HG02852 (cell line): ENCODE measurements at regions not wholly inside any gene's neighbourhood (a gene's known extent, or its start where the extent isn't known, plus 50 kb on each side); places are given as distances from the start of the nearest gene placed in this dataset.

Source experiments
- ATAC-seq: cut with Tn5 transposase; IDR thresholded peaks from one replicate; pipeline ENCODE4 v1.9.1; 2021; ENCODE audit warnings: mild to moderate bottlenecking, moderate library complexity; ENCODE audit not compliant: unreplicated experiment

- ATAC-seq, result no peak
Observed at GRCh38 chr12:127688906-127689428, 578.0 kb upstream of the TMEM132C start.

DNA sequence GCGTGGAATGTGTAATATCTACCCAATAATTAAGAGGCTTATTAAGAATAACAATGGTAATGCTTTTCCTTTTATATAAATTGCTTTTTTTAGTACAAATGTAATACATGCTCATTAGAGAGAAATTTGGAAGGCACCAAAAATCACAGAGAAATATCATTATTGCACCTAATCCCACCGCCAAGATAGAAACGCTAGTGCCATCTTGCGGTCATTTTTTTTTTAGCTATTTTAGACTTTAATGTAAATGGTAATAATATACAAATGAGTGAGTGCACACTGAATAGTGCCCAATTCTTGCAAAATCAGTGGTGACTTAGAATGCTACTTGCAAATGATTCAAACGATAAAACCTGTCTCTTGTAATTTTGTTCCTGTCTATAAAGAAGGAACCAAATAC lies 576.8 kb upstream of the TMEM132C start:
- ATAC-seq, result no peak

- no peak for ATAC-seq
Observed at GRCh38 chr12:127696963-127697362, 570.0 kb upstream of the TMEM132C start.

GRCh38 chr12:127703026-127703425 lies 563.9 kb upstream of the TMEM132C start:
- no peak for ATAC-seq

DNA sequence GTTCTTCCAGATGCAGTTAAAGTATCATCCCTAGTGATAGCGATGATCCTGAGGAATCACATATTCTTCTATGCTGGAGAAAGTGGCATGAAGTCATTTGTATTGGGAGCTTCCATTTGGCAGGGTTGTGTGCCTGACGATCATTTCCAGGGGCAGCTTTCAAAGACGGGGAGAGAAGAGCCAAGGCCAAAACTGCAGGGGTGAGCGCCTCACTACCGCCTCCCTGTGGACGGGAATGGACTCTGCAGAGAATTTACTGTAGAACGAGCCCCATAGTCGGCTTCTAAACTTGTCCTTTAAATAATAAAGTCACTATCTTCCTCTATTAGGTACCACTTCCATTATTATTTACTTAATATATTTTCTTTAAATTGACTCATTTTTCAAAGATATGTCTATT lies 555.9 kb upstream of the TMEM132C start:
- no peak for ATAC-seq

DNA sequence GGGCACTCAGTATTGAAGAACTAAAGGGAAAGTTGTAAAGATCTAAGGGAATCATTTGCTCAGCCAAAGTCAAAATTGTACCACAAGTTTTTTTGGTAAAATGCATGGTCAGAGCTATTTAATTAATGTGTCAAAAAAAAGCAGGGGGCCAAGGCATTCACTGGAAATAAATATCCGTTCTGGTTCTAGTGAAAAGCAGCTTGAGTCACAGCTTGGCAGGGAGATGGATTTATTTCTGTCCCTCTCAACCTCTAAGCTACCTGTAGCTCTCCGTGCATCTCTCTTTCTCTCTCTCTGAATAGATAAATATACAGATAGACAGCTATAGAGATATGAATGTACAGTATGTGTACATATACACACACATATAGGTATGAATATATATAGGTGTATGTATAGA lies 554.4 kb upstream of the TMEM132C start:
- ATAC-seq, result no peak

DNA sequence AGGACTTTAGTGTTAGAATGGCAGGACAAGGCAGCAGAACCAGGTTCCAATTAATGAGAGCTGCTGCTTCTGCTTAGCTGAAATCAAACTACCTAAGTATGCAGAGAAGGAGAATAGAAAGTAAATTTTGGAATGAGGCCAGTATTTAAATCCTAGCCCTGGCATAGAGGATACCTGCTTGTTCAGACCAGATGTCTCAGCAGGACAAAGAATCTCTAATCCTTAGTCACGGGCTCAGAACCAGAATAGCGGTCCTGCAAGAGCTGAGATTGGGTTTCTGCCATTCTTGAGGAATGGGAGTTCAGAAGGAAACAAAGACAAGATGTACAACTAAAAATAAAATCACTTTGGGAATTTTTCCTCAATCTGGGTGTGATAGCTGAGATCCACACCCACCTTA lies 550.8 kb upstream of the TMEM132C start:
- ATAC-seq, result no peak

GRCh38 chr12:127717278-127717677 lies 549.7 kb upstream of the TMEM132C start:
- no peak for ATAC-seq

DNA sequence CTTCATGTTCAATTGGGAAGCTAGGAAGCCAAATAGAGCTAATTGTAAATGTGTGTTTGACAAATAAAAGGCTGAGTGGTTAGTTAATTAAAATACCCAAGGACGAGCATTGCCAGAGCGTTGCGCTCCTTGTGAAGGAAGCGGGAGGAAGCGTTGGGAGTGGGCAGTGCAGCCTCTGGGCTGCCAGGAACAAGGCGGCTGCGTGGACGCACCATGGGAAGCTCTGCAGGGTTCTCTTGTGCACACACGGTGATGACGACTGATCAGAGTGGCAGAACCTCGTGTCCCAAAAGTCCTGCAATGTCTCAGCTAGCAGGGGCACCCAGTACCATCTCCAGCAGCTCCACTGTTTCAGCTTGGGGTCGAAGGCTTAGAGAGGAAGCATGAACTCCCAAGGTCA lies 546.6 kb upstream of the TMEM132C start:
- ATAC-seq, result no peak

DNA sequence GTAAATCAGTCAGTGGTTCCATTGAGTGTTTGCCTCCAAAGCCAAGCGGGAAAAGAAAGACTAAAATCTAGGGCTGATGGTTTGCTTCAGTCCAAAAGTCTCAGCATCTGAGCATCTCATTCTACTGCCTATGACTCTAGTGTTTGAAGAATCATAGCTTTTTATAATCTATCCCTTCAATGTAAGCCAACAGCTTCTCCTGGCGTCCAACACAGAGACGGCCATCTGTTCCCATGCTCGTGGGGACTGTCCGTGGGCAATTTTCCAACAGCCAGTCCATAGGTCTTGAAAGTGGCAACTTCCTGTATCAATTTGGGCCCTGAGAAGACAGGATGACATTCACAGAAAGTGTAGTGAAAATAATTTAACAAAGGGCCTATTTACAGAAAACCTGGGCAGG lies 544.4 kb upstream of the TMEM132C start:
- ATAC-seq, result no peak

- no peak for ATAC-seq
Observed at GRCh38 chr12:127723251-127723650, 543.7 kb upstream of the TMEM132C start.

GRCh38 chr12:127726671-127727315 lies 540.2 kb upstream of the TMEM132C start:
- ATAC-seq, result no peak

DNA sequence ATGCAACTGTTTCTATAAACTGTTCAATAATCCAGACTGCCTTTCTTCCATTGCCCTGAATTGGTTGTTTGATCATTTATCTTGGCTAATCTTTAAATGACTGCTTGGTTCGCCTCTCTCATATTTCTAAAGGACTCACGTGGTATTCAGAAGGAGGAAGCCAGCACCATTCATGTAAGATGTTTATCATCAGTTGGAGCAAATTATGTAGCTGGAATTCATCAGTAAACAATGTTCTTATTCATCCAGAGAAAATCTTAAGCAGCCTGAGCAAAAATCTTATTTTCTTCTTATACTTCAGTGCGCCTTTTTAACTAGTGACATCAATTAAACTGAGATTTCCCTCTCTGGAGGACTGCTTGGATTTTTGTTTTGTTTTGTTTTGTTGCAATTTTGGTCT lies 538.7 kb upstream of the TMEM132C start:
- no peak for ATAC-seq

DNA sequence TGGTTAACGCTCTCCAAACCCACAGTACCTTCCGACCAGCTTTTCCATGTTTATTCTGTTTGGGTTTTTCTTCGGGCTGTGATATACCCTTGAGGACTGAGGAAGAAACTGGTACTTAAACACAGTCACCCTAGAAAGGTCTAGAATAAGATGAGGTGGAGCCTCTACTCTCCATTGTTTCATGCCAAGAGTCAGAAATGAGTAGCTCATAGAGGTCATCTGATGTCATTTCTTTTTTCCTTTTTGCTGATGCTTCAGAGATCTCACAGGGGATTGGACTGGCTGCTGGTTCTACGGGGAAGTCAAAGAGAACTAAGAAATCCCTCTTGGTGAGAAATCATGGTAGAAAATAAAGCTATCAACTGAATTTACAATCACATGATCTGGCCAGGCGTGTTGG lies 538.2 kb upstream of the TMEM132C start:
- ATAC-seq, result no peak

DNA sequence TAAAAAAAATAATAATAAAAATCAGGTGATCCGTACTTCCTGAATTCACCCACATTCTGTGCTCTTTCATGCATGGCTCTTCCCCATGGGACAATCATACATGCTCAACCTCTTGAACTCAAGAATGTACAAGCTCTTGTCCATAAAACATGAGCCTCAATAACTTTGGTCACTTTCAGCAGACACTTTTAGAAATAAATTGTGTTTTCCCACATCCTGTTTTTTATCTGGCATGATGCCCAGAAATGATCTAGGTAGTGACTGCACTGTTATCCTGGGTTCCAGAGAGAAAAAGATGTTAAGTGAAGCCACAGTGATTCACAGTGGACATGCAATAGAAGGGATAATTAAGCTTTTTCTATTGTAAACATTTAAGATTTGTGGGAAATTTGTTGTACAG lies 537.6 kb upstream of the TMEM132C start:
- no peak for ATAC-seq

- no peak for ATAC-seq
Observed at GRCh38 chr12:127731657-127732056, 535.3 kb upstream of the TMEM132C start.

DNA sequence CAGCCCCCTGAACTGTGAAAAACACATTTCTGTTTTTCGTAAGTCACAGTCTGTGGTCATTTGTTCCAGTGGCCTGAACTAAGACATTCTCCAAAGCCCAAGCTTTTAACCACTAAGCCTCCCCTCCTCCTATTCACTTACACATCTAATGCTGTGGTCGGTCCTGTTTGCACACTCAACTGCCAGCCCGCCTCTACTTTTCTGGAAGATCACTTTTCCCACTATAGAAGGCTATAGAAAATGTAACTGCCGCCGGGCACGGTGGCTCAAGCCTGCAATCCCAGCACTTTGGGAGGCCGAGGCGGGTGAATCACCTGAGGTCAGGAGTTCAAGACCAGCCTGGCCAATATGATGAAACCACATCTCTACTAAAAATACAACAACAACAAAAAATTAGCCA lies 524.7 kb upstream of the TMEM132C start:
- ATAC-seq, result no peak

GRCh38 chr12:127745469-127746212 lies 521.3 kb upstream of the TMEM132C start:
- ATAC-seq, result no peak

GRCh38 chr12:127749416-127749815 lies 517.6 kb upstream of the TMEM132C start:
- no peak for ATAC-seq

DNA sequence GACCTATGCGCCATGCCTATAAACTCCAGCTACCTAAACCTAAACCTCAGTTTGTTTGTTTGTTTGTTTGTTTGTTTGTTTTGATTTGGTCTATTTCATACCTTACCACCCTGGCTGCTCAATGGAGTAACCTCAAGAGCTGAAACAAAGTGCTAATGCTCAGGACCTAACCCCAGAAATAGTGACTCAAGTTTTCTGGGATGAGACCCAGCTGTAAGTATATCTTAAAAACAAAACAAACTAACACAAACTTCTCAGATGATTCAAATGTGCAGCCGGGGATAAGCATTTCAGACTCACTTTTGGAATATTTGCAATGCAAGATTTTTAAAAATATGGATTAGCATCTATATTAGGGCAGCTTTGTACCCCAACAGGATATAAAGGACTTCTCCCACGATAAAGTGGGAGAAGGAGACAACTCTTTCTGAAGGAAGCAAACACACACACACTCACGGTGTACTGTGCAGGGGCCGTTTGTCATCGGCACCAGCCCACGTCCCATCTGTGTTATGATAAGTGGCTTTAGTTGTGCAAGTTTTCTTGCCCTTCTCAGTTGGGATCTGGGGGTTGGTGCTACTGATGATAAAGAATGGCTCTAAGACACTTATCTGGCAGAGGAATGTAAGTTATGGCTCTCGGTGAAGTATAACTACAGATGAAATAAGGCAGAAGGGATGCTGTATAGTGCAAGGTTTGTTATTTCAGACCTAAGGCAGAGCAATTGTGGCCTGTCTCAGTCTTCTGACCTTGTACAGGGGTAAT lies 516.7 kb upstream of the TMEM132C start:
- ATAC-seq, result no peak

- no peak for ATAC-seq
Observed at GRCh38 chr12:127752802-127753201, 514.2 kb upstream of the TMEM132C start.

- ATAC-seq, result no peak
Observed at GRCh38 chr12:127760357-127760756, 506.6 kb upstream of the TMEM132C start.
